HepG2 (cell line): ENCODE measurements at regions not wholly inside any gene's neighbourhood (a gene's known extent, or its start where the extent isn't known, plus 50 kb on each side); places are given as distances from the start of the nearest gene placed in this dataset.

ENCODE experiments used
- CCAR2 ChIP-seq: fragments of 200-400 bp; formaldehyde crosslinking; optimal IDR thresholded peaks from 2 replicates; pipeline ENCODE3; 2018; ENCODE audit warnings: low read depth, mild to moderate bottlenecking, low read length, moderate library complexity
- KAT2B ChIP-seq: fragments of 150-350 bp; IDR thresholded peaks from 2 replicates; pipeline ENCODE4 v1.6.1; 2014; ENCODE audit warnings: low read depth, low read length, borderline replicate concordance
- PTBP1 ChIP-seq: fragments of 200-400 bp; formaldehyde crosslinking; IDR thresholded peaks from 2 replicates; pipeline ENCODE4 v1.6.1; 2018; ENCODE audit warnings: low read length, low read depth; ENCODE audit not compliant: poor library complexity, severe bottlenecking
- RCOR2 ChIP-seq: IDR thresholded peaks from 2 replicates; pipeline ENCODE4 v1.6.1; 2016; ENCODE audit warnings: missing biosample characterization, missing genetic modification reagents
- RFX5 ChIP-seq: IDR thresholded peaks from 2 replicates; pipeline ENCODE4 v1.6.1; 2011; ENCODE audit warnings: low read depth, low read length, improper control_type of control experiment
- SRF ChIP-seq: IDR thresholded peaks from 2 replicates; pipeline ENCODE4 v1.6.1; 2011; ENCODE audit warnings: mild to moderate bottlenecking, low read depth, low read length, moderate library complexity
- ZFP62 ChIP-seq: sonication (generic); formaldehyde crosslinking; IDR thresholded peaks from 2 replicates; pipeline ENCODE4 v1.4.0; 2020; ENCODE audit warnings: missing genetic modification reagents
- ZNF274 ChIP-seq: sonication (generic); formaldehyde crosslinking; IDR thresholded peaks from 2 replicates; pipeline ENCODE4 v1.5.1; 2020; ENCODE audit warnings: mild to moderate bottlenecking, missing genetic modification reagents
- TF ChIP-seq, protein P1 (sequence below): sonication (generic); formaldehyde crosslinking; IDR thresholded peaks from 2 replicates; pipeline ENCODE4 v1.5.0; 2020; ENCODE audit warnings: mild to moderate bottlenecking, missing genetic modification reagents, moderate library complexity

DNA sequence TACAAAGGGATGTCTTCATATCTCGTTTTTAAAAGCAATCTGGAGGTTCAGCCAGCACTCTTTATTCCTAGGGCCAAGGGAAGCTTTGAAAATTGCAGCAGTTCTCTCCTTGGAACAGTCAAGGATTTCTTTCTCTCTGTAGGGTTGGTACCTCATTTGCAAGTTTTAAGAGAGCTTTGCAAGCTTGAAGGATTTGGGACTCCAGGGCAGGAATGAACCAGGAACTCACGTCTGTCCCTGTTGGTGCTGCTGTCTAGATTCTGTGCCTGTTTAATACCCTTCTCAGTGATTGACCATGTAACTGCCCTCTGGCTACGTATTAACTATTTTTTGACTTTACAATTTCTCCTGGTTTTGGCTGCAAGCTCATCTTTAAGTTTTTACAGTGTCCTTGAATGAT, 262.5 kb upstream of the ST6GAL2 start:
- TF ChIP-seq SRF: no peak
- TF ChIP-seq, protein P1, sequence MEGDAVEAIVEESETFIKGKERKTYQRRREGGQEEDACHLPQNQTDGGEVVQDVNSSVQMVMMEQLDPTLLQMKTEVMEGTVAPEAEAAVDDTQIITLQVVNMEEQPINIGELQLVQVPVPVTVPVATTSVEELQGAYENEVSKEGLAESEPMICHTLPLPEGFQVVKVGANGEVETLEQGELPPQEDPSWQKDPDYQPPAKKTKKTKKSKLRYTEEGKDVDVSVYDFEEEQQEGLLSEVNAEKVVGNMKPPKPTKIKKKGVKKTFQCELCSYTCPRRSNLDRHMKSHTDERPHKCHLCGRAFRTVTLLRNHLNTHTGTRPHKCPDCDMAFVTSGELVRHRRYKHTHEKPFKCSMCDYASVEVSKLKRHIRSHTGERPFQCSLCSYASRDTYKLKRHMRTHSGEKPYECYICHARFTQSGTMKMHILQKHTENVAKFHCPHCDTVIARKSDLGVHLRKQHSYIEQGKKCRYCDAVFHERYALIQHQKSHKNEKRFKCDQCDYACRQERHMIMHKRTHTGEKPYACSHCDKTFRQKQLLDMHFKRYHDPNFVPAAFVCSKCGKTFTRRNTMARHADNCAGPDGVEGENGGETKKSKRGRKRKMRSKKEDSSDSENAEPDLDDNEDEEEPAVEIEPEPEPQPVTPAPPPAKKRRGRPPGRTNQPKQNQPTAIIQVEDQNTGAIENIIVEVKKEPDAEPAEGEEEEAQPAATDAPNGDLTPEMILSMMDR (CRISPR knock-in tag): no peak
- no peak for TF ChIP-seq PTBP1
- TF ChIP-seq RFX5: no peak
- no peak for TF ChIP-seq RCOR2 (CRISPR knock-in tag)
- no peak for TF ChIP-seq ZFP62 (CRISPR knock-in tag)
- TF ChIP-seq ZNF274: no peak
- TF ChIP-seq CCAR2: no peak
- no peak for TF ChIP-seq KAT2B
